GM12872 (cell line): ENCODE measurements at regions not wholly inside any gene's neighbourhood (a gene's known extent, or its start where the extent isn't known, plus 50 kb on each side); places are given as distances from the start of the nearest gene placed in this dataset.
A peak's percentile ranks its signal among the peaks of the same experiment; 100 is the strongest.

ENCODE experiments used
- CTCF ChIP-seq: IDR thresholded peaks from 3 replicates; pipeline ENCODE4 v1.5.1; 2011; ENCODE audit warnings: low read depth, mild to moderate bottlenecking, low read length, moderate library complexity; ENCODE audit not compliant: insufficient read depth

GRCh38 chr18:26677957-26678356 is 129.6 kb upstream of the KCTD1 start:
- TF ChIP-seq CTCF, result no peak

- no peak for TF ChIP-seq CTCF
These were observed 118.7 kb upstream of the KCTD1 start for GRCh38 chr18:26667046-26667445.

DNA sequence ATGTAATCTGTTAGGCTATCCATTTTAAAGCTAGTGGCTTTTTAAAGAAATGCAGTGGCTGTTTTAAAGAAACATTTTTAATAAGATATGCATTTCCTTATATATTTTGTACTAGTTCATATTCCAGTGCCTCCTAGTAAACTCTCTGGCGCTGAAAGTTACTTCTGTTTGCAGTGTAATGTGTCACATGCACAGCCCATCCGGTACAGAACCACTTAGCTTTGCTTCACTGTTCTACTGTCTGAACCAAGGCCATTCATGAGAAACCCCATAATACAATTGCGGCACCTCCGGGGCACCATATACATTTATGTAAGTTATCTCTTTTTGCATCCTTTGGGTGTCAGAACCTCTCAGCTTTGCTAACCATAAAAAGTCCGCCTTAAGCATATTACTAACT is 114.6 kb upstream of the KCTD1 start:
- TF ChIP-seq CTCF, result no peak

GRCh38 chr18:26657631-26658581 is 109.6 kb upstream of the KCTD1 start:
- TF ChIP-seq CTCF, result no peak

- TF ChIP-seq CTCF, result peak; percentile 25; the same call in 1 of the 3 replicates
These were observed 108.7 kb upstream of the KCTD1 start for GRCh38 chr18:26656944-26657536.

DNA sequence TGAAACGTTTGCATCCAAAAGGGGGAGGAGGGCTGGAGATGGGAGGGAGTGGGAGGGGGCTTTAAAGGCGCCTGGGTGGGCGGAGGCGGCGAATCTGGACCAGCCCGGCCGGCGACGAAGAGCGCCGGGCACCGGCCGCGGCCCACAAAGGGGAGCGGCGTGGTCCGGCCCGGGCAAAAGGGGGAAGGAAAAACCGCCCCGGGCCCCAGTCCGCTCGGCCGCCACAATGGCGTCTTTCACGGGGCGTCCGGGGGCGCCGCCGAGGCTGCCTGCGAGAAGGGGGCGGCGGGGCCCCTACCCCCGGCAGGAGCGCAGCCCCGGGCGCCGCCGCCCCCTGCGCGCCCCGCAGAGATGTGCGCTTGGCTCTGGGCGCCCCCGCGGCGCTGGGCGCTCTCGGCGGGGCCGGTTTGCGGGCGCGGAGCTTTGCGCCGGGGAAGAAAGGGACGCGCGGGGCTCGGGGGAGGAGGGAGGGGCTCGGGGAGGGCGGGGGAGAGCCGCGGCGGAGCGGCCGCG is 108.1 kb upstream of the KCTD1 start:
- no peak for TF ChIP-seq CTCF

GRCh38 chr18:26655525-26656430 is 107.4 kb upstream of the KCTD1 start:
- no peak for TF ChIP-seq CTCF
